Stomach (tissue), 8 donors: ENCODE measurements at regions not wholly inside any gene's neighbourhood (a gene's known extent, or its start where the extent isn't known, plus 50 kb on each side); places are given as distances from the start of the nearest gene placed in this dataset.
"Not testable (repeated sequence)": the region's sequence is repeated elsewhere in the genome, so short reads cannot be mapped to it uniquely, and the experiment has no call there.

Experiments used
- DNase-seq, 2 donors: peaks; one replicate each; pipeline versions ENCODE4 v3.0.0 to v3.0.0-alpha.2; 2013 to 2019
- H3K27ac ChIP-seq, 5 donors: fragments of 200-600 bp in 4 of 5; sonication (generic) in 4 of 5; one replicate each; pipeline ENCODE4 v1.5.1; 2013 to 2019; ENCODE audit warnings: mild to moderate bottlenecking in 1 of 5, moderate library complexity in 1 of 5
- H3K27me3 ChIP-seq, 3 donors: fragments of 200-600 bp; sonication (generic); one replicate each; pipeline ENCODE4 v1.5.1; 2017 to 2019; ENCODE audit warnings: mixed run types in 1 of 3
- H3K36me3 ChIP-seq, 4 donors: fragments of 200-600 bp; sonication (generic); 1 replicate in 3 of 4; 2 replicates in 1 of 4; pipeline ENCODE4 v1.5.1; 2016 to 2019
- H3K4me1 ChIP-seq, 4 donors: fragments of 200-600 bp; sonication (generic); one replicate each; pipeline ENCODE4 v1.5.1; 2016 to 2019
- H3K4me3 ChIP-seq, 4 donors: fragments of 200-600 bp; sonication (generic) in 3 of 4; one replicate each; pipeline ENCODE4 v1.5.1; 2016 to 2019; ENCODE audit warnings: mild to moderate bottlenecking in 1 of 4
- H3K9me3 ChIP-seq, 4 donors: fragments of 200-600 bp; sonication (generic); one replicate each; pipeline ENCODE4 v1.5.1; 2016 to 2019
- EP300 ChIP-seq: sonication (generic); formaldehyde crosslinking; IDR thresholded peaks from one replicate; pipeline ENCODE4 v1.6.1; 2017; ENCODE audit warnings: antibody characterized with exemption
- POLR2A ChIP-seq, 4 donors: fragments of 450-650 bp; IDR thresholded peaks; one replicate each; pipeline ENCODE4 v1.6.1; 2016; ENCODE audit warnings: antibody characterized with exemption in 4 of 4, control low read depth in 2 of 4, mild to moderate bottlenecking in 1 of 4, moderate library complexity in 1 of 4
- POLR2AphosphoS5 ChIP-seq, 3 donors: sonication (generic); formaldehyde crosslinking; IDR thresholded peaks; one replicate each; pipeline ENCODE4 v1.6.1; 2016; ENCODE audit warnings: antibody characterized with exemption in 3 of 3
- WGBS, 5 donors: extraction: QIAGEN DNeasy Blood & Tissue Kit in 3 of 5; methylation state at CpG; one replicate each; pipeline versions ENCODE4 v1.1.5 to v1.1.7; 2013 to 2018; 5-methylcytosine and 5-hydroxymethylcytosine counted together
- intact Hi-C: fragments of 100-400 bp; cut with DNase I; formaldehyde crosslinking; loops from one replicate; pipeline ENCODE4 v1.15.1; 2023; ENCODE audit warnings: low total_unique reads
- TF ChIP-seq, protein P1 (sequence below), 7 experiments: fragments of 450-650 bp in 4 of 7; fragments of 200-600 bp in 3 of 7; sonication (generic) in 3 of 7; IDR thresholded peaks; one replicate each; pipeline ENCODE4 v1.5.1; 2016 to 2019; ENCODE audit warnings: antibody characterized with exemption in 7 of 7, control low read depth in 2 of 7, mild to moderate bottlenecking in 1 of 7
- donor health status: healthy with polysubstance abuse.
- donor health status: Bipolar disorder and iron deficiency.
- donor health status: healthy.

DNA sequence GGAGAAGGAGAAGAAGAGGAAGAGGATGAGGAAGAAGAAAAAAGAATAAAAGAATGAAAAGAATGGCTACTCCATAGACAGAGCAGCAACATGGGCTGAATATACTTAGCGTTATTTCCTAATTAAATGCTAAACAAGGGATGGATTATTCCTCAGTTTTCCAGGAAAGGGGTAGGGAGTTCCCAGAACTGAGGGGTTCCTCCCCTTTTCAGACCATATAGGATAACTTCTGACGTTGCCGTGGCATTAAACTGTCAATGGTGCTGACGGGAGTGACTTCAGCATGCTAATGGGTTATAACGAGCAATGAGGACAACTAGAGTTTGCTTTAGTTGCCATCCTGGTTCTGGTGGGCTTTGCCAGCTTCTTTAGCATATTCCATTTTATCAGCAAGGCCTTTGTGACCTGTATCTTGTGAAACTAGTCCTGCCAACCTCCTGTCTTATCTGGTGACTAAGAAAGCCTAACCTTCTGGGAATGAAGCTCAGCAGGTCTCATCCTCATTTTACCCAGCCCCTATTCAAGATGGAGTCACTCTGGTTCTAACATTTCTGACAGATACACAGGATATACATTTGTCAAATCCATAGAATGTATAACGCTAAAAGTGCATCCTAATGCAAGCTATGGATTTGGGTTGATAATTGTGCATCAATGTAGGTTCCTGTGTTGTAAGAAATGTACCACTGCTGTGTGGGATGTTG, 152.3 kb downstream of the MAIP1 start:
- WGBS, 5 donors, result 87 to 90% (median 88%) methylated on average over 6 of the region's 6 CpGs
- no peaks in the 10 kb centered on the region for H3K9me3 ChIP-seq
- H3K27ac ChIP-seq, result no peak overlapping the region
- H3K4me3 ChIP-seq, result no peak overlapping the region
- H3K27me3 ChIP-seq, result no peaks in the 10 kb centered on the region
- TF ChIP-seq POLR2AphosphoS5 (IDR thresholded peaks at IDR 0.05), result no peak
- TF ChIP-seq EP300, result no peak
- TF ChIP-seq, protein P1, sequence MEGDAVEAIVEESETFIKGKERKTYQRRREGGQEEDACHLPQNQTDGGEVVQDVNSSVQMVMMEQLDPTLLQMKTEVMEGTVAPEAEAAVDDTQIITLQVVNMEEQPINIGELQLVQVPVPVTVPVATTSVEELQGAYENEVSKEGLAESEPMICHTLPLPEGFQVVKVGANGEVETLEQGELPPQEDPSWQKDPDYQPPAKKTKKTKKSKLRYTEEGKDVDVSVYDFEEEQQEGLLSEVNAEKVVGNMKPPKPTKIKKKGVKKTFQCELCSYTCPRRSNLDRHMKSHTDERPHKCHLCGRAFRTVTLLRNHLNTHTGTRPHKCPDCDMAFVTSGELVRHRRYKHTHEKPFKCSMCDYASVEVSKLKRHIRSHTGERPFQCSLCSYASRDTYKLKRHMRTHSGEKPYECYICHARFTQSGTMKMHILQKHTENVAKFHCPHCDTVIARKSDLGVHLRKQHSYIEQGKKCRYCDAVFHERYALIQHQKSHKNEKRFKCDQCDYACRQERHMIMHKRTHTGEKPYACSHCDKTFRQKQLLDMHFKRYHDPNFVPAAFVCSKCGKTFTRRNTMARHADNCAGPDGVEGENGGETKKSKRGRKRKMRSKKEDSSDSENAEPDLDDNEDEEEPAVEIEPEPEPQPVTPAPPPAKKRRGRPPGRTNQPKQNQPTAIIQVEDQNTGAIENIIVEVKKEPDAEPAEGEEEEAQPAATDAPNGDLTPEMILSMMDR (IDR thresholded peaks at IDR 0.05), result no peak
- no peak for TF ChIP-seq POLR2A (IDR thresholded peaks at IDR 0.05)
- DNase-seq, result no peak
- intact Hi-C loops, result no loop called here
- no peaks in the 10 kb centered on the region for H3K4me1 ChIP-seq
- H3K36me3 ChIP-seq, result no peaks in the 10 kb centered on the region

DNA sequence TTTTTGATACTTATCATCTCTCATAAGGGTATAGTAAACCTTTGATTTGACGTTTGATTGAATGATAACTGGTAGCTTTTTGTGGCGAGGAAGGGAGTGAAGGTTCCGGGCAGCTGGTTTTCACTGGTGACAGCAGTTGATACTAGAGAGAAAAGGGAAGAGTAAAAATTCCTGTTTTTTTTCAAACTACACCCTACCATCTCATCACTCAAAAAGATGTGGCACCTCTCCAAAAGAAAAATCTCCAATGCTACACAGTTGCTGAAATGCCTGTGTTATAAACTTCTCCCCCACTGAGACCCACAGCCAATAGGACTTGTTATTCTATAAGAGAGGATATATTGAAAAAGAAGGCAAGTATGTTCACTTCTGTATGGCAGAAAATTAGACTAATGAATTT, 154.0 kb downstream of the MAIP1 start:
- TF ChIP-seq POLR2AphosphoS5 (IDR thresholded peaks at IDR 0.05), result no peak
- TF ChIP-seq, protein P1 (IDR thresholded peaks at IDR 0.05), result no peak
- TF ChIP-seq EP300, result no peak
- no peak for TF ChIP-seq POLR2A (IDR thresholded peaks at IDR 0.05)
- 85 to 93% (median 87%) methylated on average over 3 of the region's 3 CpGs for WGBS, 5 donors
- intact Hi-C loops, result no loop called here
- Histone ChIP-seq H3K27ac (no peak overlapping the region), H3K27me3 (no peaks in the 10 kb centered on the region), H3K9me3 (no peaks in the 10 kb centered on the region), H3K4me3 (no peak overlapping the region), H3K36me3 (no peaks in the 10 kb centered on the region), H3K4me1 (no peaks in the 10 kb centered on the region)
- no peak for DNase-seq

DNA sequence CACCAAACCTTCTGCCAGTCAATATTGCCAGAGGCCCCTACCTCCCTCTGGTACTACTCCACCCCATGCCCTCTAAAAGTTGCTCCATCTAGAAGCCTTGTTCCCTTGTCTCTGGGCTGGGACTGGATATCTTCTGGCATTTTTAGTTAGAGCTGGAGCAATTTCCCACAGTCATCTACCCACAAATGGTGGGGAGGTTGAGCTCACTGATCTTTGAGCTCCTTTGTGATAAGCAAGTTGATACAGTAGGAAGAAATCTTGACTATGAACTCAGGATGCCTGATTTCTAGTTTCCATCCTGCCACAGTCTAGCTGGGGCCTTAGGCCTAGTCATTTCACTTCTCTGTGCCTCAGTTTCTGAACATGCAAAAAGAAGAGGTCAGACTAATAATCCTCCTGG, 155.0 kb downstream of the MAIP1 start:
- Histone ChIP-seq H3K27ac (no peak overlapping the region), H3K36me3 (no peaks in the 10 kb centered on the region), H3K4me1 (no peaks in the 10 kb centered on the region), H3K4me3 (no peak overlapping the region), H3K27me3 (no peaks in the 10 kb centered on the region), H3K9me3 (no peaks in the 10 kb centered on the region)
- intact Hi-C loops, result no loop called here
- DNase-seq, result no peak
- TF ChIP-seq POLR2A (IDR thresholded peaks at IDR 0.05) (no peak), POLR2AphosphoS5 (IDR thresholded peaks at IDR 0.05) (no peak), EP300 (no peak)
- TF ChIP-seq, protein P1 (IDR thresholded peaks at IDR 0.05), result no peak

DNA sequence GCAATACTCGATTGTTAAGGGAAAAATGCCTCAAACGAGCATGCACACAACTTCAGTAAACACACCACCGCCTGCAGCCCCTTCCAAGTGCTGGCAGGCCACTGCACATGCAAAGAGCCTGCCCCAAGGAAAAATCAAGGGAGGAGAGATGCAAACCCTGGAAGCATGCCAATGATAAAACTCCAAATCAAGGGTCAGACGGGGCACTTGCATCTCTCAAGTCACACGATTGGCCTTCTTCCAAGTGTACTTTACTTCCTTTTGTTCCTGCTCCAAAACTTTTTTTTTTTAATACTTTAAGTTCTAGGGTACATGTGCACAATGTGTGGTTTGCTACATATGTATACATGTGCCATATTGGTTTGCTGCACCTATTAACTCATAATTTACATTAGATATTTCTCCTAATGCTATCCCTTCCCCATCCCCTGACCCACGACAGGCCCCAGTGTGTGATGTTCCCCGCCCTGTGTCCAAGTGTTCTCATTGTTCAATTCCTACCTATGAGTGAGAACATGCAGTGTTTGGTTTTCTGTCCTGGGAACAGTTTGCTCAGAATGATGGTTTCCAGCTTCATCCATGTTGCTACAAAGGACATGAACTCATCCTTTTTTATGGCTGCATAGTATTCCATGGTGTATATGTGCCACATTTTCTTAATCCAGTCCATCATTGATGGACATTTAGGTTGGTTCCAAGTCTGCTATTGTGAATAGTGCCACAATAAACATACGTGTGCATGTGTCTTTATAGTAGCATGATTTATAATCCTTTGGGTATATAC, 157.8 kb downstream of the MAIP1 start:
- H3K36me3 ChIP-seq, H3K9me3 ChIP-seq, H3K27ac ChIP-seq, intact Hi-C loops, H3K4me3 ChIP-seq, H3K27me3 ChIP-seq, DNase-seq, H3K4me1 ChIP-seq: not testable (repeated sequence)
- 48 to 55% (median 53%) methylated on average over 8 of the region's 8 CpGs for WGBS, 5 donors

DNA sequence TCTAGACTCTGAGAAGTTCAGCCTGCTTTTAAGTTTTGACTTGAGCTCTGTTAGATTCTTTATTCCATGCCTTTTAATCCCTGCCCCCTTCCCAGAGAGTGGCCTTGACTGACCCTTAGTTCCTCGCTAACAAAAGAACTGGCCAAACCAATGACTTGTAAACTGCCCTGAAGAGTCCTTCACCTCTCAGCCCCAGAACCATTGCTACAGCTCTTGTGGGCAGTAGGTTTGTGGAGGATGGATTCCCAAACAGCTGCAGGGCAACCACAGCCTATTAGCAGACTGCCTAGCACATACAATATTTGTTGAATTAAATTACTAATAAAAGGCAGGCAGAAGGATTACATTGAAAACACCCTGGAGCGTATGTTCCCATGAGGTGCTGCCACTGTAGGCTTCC, 163.9 kb downstream of the MAIP1 start:
- H3K9me3 ChIP-seq, result no peaks in the 10 kb centered on the region
- intact Hi-C loops, result no loop called here
- no peaks in the 10 kb centered on the region for H3K27me3 ChIP-seq
- H3K27ac ChIP-seq, result no peak overlapping the region
- TF ChIP-seq POLR2AphosphoS5 (IDR thresholded peaks at IDR 0.05) (no peak), POLR2A (IDR thresholded peaks at IDR 0.05) (no peak), EP300 (no peak)
- TF ChIP-seq, protein P1 (IDR thresholded peaks at IDR 0.05), result no peak
- H3K4me1 ChIP-seq, result no peaks in the 10 kb centered on the region
- no peaks in the 10 kb centered on the region for H3K36me3 ChIP-seq
- H3K4me3 ChIP-seq, result no peak overlapping the region
- 72 to 94% (median 85%) methylated on average over 2 of the region's 2 CpGs for WGBS, 5 donors
- no peak for DNase-seq
